H9 (cell line): ENCODE measurements at regions not wholly inside any gene's neighbourhood (a gene's known extent, or its start where the extent isn't known, plus 50 kb on each side); places are given as distances from the start of the nearest gene placed in this dataset.

Source experiments
- DNase-seq: peaks from one replicate; pipeline ENCODE4 v3.0.0-alpha.2; 2017
- H2AFZ ChIP-seq: one replicate; pipeline ENCODE4 v1.6.1; 2013; ENCODE audit warnings: mild to moderate bottlenecking, low read length, control low read depth, moderate library complexity
- H2AK5ac ChIP-seq: 2 replicates; pipeline ENCODE4 v1.6.1; 2013; ENCODE audit warnings: low read length, control low read depth, mixed read lengths; ENCODE audit not compliant: insufficient read length
- H2BK120ac ChIP-seq: one replicate; pipeline ENCODE4 v1.6.1; 2013; ENCODE audit warnings: low read depth, mild to moderate bottlenecking, low read length, control low read depth, inconsistent platforms; ENCODE audit not compliant: poor library complexity, severe bottlenecking
- H2BK12ac ChIP-seq: 2 replicates; pipeline ENCODE4 v1.6.1; 2013; ENCODE audit warnings: low read length, control low read depth, mixed read lengths, low read depth; ENCODE audit not compliant: insufficient read length
- H2BK15ac ChIP-seq: 2 replicates; pipeline ENCODE4 v1.6.1; 2013; ENCODE audit warnings: low read depth, low read length, control low read depth
- H2BK20ac ChIP-seq: one replicate; pipeline ENCODE4 v1.6.1; 2013; ENCODE audit warnings: low read depth, mild to moderate bottlenecking, low read length, control low read depth, inconsistent platforms; ENCODE audit not compliant: poor library complexity, severe bottlenecking
- H2BK5ac ChIP-seq: 2 replicates; pipeline ENCODE4 v1.6.1; 2013; ENCODE audit warnings: low read length, control low read depth, mixed read lengths; ENCODE audit not compliant: insufficient read length
- H3K14ac ChIP-seq: 2 replicates; pipeline ENCODE4 v1.6.1; 2013; ENCODE audit warnings: low read length, control low read depth; ENCODE audit not compliant: insufficient read depth
- H3K18ac ChIP-seq: 2 replicates; pipeline ENCODE4 v1.6.1; 2013; ENCODE audit warnings: low read depth, mild to moderate bottlenecking, mixed read lengths, low read length, control low read depth; ENCODE audit not compliant: insufficient read length
- H3K23ac ChIP-seq: 2 replicates; pipeline ENCODE4 v1.6.1; 2013; ENCODE audit warnings: low read length, control low read depth, mixed read lengths, low read depth; ENCODE audit not compliant: insufficient read length
- H3K23me2 ChIP-seq: 2 replicates; pipeline ENCODE4 v1.6.1; 2013; ENCODE audit warnings: low read depth, mild to moderate bottlenecking, mixed read lengths, low read length, control low read depth; ENCODE audit not compliant: insufficient read length, poor library complexity, severe bottlenecking
- H3K27ac ChIP-seq: 2 replicates; pipeline ENCODE4 v1.5.1; 2013; ENCODE audit warnings: low read length, control low read depth, mixed read lengths, low read depth; ENCODE audit not compliant: insufficient read length
- H3K27me3 ChIP-seq: 2 replicates; pipeline ENCODE4 v1.6.1; 2013; ENCODE audit warnings: low read length, control low read depth, inconsistent platforms; ENCODE audit not compliant: insufficient read depth
- H3K4ac ChIP-seq: 2 replicates; pipeline ENCODE4 v1.6.1; 2013; ENCODE audit warnings: low read depth, mild to moderate bottlenecking, control low read depth, inconsistent platforms, low read length, moderate library complexity
- H3K4me1 ChIP-seq: 2 replicates; pipeline ENCODE4 v1.6.1; 2013; ENCODE audit warnings: low read length, control low read depth, inconsistent platforms; ENCODE audit not compliant: insufficient read depth
- H3K4me2 ChIP-seq: 2 replicates; pipeline ENCODE4 v1.6.1; 2013; ENCODE audit warnings: low read length, control low read depth, mixed read lengths; ENCODE audit not compliant: insufficient read length, insufficient read depth
- H3K56ac ChIP-seq: 2 replicates; pipeline ENCODE4 v1.6.1; 2013; ENCODE audit warnings: low read depth, mild to moderate bottlenecking, mixed read lengths, low read length, control low read depth; ENCODE audit not compliant: insufficient read length
- H3K79me1 ChIP-seq: 2 replicates; pipeline ENCODE4 v1.6.1; 2013; ENCODE audit warnings: low read depth, mild to moderate bottlenecking, moderate library complexity, low read length, control low read depth, inconsistent platforms; ENCODE audit not compliant: insufficient read depth, poor library complexity, severe bottlenecking
- H3K79me2 ChIP-seq: 2 replicates; pipeline ENCODE4 v1.6.1; 2013; ENCODE audit warnings: low read length, control low read depth, inconsistent platforms; ENCODE audit not compliant: insufficient read depth
- H3K9ac ChIP-seq: 2 replicates; pipeline ENCODE4 v1.6.1; 2013; ENCODE audit warnings: low read length, control low read depth, mixed read lengths; ENCODE audit not compliant: insufficient read length; ENCODE audit errors: extremely low read depth
- H3K9me3 ChIP-seq: one replicate; pipeline ENCODE4 v1.6.1; 2013; ENCODE audit warnings: low read depth, low read length, inconsistent platforms; ENCODE audit not compliant: control insufficient read depth
- H3T11ph ChIP-seq: one replicate; pipeline ENCODE4 v1.6.1; 2013; ENCODE audit warnings: mild to moderate bottlenecking, low read length, control low read depth, inconsistent platforms
- H4K20me1 ChIP-seq: one replicate; pipeline ENCODE4 v1.6.1; 2013; ENCODE audit not compliant: control insufficient read depth, insufficient read length, insufficient read depth
- H4K5ac ChIP-seq: 2 replicates; pipeline ENCODE4 v1.6.1; 2013; ENCODE audit warnings: low read depth, mild to moderate bottlenecking, mixed read lengths, low read length, control low read depth; ENCODE audit not compliant: insufficient read length
- H4K8ac ChIP-seq: replicated peaks from 2 replicates; pipeline ENCODE4 v1.6.1; 2013; ENCODE audit warnings: low read length, control low read depth, mixed read lengths, low read depth; ENCODE audit not compliant: insufficient read length
- H4K91ac ChIP-seq: 2 replicates; pipeline ENCODE4 v1.6.1; 2013; ENCODE audit warnings: low read depth, mild to moderate bottlenecking, moderate library complexity, mixed read lengths, low read length, control low read depth; ENCODE audit not compliant: insufficient read length
- H3K27ac Mint-ChIP-seq, 3 experiments: 2 replicates in 2 of 3; 3 replicates in 1 of 3; pipeline ENCODE4 v1.8.0; 2020 to 2021; ENCODE audit warnings: mixed read lengths in 3 of 3, mild to moderate bottlenecking in 1 of 3, moderate library complexity in 1 of 3
- H3K27me3 Mint-ChIP-seq: 2 replicates; pipeline ENCODE4 v1.8.0; 2021; ENCODE audit warnings: low read depth, mild to moderate bottlenecking, moderate library complexity, mixed read lengths
- H3K36me3 Mint-ChIP-seq, 3 experiments: 2 replicates in 2 of 3; 3 replicates in 1 of 3; pipeline ENCODE4 v1.8.0; 2020 to 2021; ENCODE audit warnings: low read depth in 3 of 3, mixed read lengths in 3 of 3; ENCODE audit not compliant: insufficient read depth in 1 of 3
- H3K4me1 Mint-ChIP-seq, 2 experiments: 2 replicates each; pipeline ENCODE4 v1.8.0; 2020; ENCODE audit warnings: mixed read lengths in 2 of 2
- H3K4me3 Mint-ChIP-seq, 2 experiments: 2 replicates in 1 of 2; 3 replicates in 1 of 2; pipeline ENCODE4 v1.8.0; 2020 to 2021; ENCODE audit warnings: mild to moderate bottlenecking in 2 of 2, mixed read lengths in 2 of 2, moderate library complexity in 1 of 2
- H3K9me3 Mint-ChIP-seq, 2 experiments: 2 replicates in 1 of 2; 3 replicates in 1 of 2; pipeline ENCODE4 v1.8.0; 2020; ENCODE audit warnings: mild to moderate bottlenecking in 2 of 2, mixed read lengths in 2 of 2, moderate library complexity in 1 of 2
- CTCF ChIP-seq: fragments of 200-600 bp; sonication (generic); conservative IDR thresholded peaks from 3 replicates; pipeline ENCODE4 v1.8.0; 2021; ENCODE audit warnings: antibody characterized with exemption, mild to moderate bottlenecking
- WGBS: extraction: QIAGEN DNeasy Blood & Tissue Kit; methylation state at CpG from one replicate; pipeline ENCODE4 v1.1.7; 2013; ENCODE audit warnings: missing lambda C conversion rate, low lambda C conversion rate, mixed read lengths; ENCODE audit not compliant: insufficient read length; ENCODE audit errors: extremely low coverage; 5-methylcytosine and 5-hydroxymethylcytosine counted together

- peaks cover 0 to 5% (median 3%) of the 10 kb centered on the region in 3 experiments; a peak in 4 of 7 replicates for H3K36me3 Mint-ChIP-seq
- peak; percentile 10 for DNase-seq
- TF ChIP-seq CTCF: no peak
These were observed 126.7 kb downstream of the NDUFA10 start for GRCh38 chr2:239898292-239898925.

More at GRCh38 chr2:239898292-239898925, 126.7 kb downstream of the NDUFA10 start:
- Histone ChIP-seq H2AK5ac (no peak overlapping the region), H3K4me2 (no peak overlapping the region), H3K79me2 (no peaks in the 10 kb centered on the region), H3T11ph (no peak overlapping the region), H4K20me1 (no peaks in the 10 kb centered on the region), H3K27ac (no peak overlapping the region), H4K5ac (no peak overlapping the region), H2BK20ac (no peak overlapping the region), H3K23ac (no peak overlapping the region), H2AFZ (no peak overlapping the region), H3K56ac (no peak overlapping the region), H4K8ac (no peak overlapping the region), H3K79me1 (no peaks in the 10 kb centered on the region), H2BK15ac (no peak overlapping the region), H2BK120ac (no peak overlapping the region), H3K27me3 (no peaks in the 10 kb centered on the region), H3K23me2 (no peaks in the 10 kb centered on the region), H3K4me1 (peaks cover 8% of the 10 kb centered on the region; the same call in 1 of the 2 replicates), H3K4ac (no peak overlapping the region), H2BK12ac (no peak overlapping the region), H2BK5ac (no peak overlapping the region), H3K18ac (no peak overlapping the region), H3K14ac (no peak overlapping the region), H3K9me3 (no peaks in the 10 kb centered on the region), H4K91ac (no peak overlapping the region), H3K9ac (no peak overlapping the region)
- peaks cover 5 to 7% of the 10 kb centered on the region in 2 experiments; a peak in 3 of 5 replicates for H3K9me3 Mint-ChIP-seq
- H3K4me3 Mint-ChIP-seq: no peak overlapping the region
- no CpG with 5 or more reads among the region's 13 CpGs for WGBS
- H3K4me1 Mint-ChIP-seq: peaks cover 30 to 32% of the 10 kb centered on the region in 2 experiments
- no peak overlapping the region for H3K27ac Mint-ChIP-seq
- H3K27me3 Mint-ChIP-seq: peaks cover 29% of the 10 kb centered on the region
